GM12874 (cell line): ENCODE measurements at regions not wholly inside any gene's neighbourhood (a gene's known extent, or its start where the extent isn't known, plus 50 kb on each side); places are given as distances from the start of the nearest gene placed in this dataset.

ENCODE experiments used
- TF ChIP-seq, protein P1 (sequence below): IDR thresholded peaks from 2 replicates; pipeline ENCODE4 v1.5.1; 2011; ENCODE audit warnings: low read depth, mild to moderate bottlenecking, control low read depth, low read length, moderate library complexity; ENCODE audit not compliant: insufficient read depth

DNA sequence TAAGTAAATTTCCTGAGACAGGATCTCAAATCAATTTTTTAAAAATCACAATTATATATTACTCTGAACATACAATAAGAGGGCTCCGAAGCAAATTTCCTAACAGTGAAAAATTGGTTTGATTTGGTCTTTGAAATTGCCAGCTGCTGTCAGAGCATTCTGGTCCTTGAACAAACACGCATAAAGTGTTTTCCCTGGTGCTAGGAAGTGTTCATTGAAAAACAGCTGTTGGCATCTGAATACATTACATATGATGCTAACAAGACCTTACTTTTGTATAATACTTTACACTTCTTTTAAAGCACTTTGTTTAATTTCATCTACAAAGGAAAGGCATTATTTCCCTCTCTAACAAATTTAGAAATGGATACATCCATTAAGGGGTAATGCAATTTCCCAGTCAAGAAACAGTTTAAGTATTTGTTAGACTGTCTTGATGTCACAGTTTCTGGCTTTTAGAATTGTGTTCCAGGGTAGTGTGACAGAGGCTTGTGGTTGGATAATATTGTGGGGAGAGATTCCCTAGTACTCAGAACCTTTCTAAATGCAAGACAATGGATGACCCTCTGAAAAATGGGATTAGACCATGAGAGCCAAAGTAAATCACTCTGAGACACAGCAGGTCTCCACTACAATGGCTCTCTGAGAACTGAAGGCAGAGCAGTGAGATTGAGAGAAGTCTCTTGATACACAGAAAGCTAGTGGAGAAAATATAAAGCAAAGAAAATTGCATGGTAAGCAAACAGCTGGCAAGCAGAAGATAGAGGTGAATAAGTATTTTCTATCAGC is 299.0 kb downstream of the TRIB2 start:
- TF ChIP-seq, protein P1, sequence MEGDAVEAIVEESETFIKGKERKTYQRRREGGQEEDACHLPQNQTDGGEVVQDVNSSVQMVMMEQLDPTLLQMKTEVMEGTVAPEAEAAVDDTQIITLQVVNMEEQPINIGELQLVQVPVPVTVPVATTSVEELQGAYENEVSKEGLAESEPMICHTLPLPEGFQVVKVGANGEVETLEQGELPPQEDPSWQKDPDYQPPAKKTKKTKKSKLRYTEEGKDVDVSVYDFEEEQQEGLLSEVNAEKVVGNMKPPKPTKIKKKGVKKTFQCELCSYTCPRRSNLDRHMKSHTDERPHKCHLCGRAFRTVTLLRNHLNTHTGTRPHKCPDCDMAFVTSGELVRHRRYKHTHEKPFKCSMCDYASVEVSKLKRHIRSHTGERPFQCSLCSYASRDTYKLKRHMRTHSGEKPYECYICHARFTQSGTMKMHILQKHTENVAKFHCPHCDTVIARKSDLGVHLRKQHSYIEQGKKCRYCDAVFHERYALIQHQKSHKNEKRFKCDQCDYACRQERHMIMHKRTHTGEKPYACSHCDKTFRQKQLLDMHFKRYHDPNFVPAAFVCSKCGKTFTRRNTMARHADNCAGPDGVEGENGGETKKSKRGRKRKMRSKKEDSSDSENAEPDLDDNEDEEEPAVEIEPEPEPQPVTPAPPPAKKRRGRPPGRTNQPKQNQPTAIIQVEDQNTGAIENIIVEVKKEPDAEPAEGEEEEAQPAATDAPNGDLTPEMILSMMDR = no peak

DNA sequence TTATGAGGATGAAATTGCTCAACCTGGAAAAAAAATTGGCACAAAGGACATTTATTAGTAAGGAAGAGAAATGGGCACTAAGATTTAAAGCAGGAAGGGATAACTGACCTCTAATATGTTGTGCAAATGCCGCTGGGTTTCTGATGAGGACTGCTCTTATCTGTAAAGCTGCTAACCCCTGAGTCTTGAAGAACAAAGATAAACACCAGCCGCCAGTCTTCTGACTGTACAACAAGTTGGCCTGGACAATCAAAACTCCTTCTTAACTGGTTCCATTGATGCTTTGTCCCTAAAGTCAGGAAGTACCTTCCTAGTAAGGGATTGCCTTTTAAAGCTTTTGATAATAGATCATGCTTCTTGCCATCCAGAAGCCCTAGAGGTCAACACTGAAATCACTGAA is 301.8 kb downstream of the TRIB2 start:
- TF ChIP-seq, protein P1 = no peak

DNA sequence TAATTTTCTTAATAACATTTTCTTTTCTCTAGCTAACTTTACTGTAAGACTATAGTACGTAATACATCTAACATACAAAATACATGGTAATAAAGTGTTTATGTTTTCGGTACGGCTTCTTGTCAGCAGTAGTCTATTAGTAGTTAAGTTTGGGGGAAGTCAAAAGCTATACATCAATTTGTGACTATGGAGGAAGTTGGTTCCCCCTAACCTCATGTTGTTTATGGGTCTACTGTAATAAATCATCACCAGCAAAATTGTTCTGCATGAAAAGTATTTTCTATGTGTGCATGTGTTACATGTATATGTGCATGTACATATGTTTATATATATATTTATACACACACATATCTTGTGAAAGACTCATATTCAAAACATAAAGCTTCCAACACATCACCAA is 303.0 kb downstream of the TRIB2 start:
- TF ChIP-seq, protein P1 = no peak

DNA sequence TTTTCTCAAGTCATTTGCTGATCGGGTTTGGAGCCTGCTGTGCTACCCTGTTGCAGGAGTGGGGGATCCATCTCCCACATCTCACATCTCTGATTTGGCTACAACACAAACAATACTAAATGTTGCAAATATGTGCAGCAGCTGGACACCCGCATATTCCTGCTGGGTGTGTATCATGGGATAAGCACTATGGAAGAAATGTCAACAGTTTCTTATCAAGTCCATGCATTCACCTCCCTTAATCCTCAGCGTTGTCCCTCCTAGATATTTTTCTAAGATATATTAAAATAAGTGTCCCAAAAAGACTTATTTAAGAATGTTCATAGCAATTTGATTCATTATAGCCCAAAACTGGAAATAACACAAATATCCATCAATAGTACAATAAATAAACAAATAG is 303.7 kb downstream of the TRIB2 start:
- TF ChIP-seq, protein P1 = no peak

DNA sequence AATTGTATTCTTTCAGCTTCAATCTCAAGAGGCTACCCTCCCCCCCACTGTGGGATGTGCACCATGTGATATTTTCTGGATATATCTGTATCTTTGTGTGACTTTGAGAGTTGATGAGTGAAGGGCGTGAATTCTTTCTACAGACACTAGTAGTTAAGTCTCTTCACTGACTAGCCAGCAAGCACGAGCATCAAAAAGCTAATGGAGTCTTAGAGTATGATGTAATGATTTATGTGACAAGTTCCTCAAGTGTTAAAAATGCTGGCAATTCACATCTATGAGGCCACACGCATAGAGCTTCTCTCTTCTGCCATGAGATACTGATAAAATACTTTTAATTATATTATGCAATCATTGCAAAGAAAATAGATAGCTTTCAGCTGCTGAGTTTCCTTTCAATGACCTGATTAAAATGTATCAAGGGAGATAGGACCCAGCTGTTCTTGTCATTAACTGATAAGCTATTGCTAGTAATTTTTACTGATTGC is 304.8 kb downstream of the TRIB2 start:
- TF ChIP-seq, protein P1 = no peak

DNA sequence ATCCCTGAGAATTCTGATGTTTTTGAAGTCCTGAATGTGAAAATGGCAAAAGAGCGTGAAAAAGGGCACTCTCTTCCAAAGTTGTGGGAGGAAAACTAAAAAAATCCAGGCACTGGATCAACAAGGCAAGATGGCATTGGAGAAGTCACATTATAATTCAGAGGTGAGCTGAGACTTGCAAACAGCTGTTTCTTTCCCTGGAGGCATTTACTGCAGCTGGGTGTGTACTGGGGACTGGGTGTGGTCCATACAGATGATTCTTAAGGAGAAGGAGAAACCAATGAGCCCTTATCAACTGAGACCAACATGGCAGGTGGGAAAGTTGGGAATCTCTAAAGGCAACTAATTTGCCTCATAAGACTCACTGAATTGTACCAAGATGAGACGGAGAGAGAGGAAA is 313.9 kb downstream of the TRIB2 start:
- TF ChIP-seq, protein P1 = no peak

DNA sequence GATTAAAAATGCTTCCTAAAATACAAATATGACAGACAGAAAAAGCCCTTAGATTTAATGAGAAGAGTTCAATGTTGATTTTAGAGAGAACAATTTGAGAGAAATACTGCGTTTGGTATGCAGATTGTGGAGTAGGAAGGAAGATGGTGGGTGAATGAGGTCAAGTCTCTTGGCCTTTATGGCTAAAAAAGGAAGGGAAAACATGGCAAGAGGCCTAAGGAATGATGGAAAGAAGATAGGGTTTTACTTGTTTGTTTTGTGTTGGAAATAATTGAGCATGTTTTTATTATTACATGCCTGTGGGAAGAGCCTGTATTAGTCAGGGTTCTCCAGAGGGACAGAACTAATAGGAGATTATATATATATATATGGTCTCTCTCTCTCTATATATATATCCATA is 318.1 kb downstream of the TRIB2 start:
- TF ChIP-seq, protein P1 = no peak
